Central memory CD4-positive, alpha-beta T cell (primary cell): ENCODE measurements at regions not wholly inside any gene's neighbourhood (a gene's known extent, or its start where the extent isn't known, plus 50 kb on each side); places are given as distances from the start of the nearest gene placed in this dataset.
"Not testable (repeated sequence)": the region's sequence is repeated elsewhere in the genome, so short reads cannot be mapped to it uniquely, and the experiment has no call there.

Experiments
- DNase-seq: peaks from one replicate; pipeline ENCODE4 v3.0.0; 2022

DNA sequence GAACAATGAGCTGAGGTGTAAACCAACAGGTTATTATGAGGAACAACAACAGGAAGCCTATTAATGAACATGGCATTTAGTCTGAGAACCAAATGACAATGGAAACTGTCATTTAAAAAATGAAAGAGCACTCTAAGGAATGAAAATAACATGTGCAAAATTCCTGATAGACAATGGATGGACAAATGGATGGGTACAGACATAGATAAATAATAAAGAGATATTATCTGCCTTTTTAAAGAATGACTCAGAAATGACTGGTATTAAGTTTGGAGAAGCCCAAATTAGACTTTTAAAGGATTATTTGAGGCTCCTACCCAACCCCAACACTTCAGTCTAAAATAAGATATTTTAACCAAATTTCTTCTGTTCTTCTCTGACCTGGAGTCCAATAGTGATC is 650.5 kb upstream of the ZNF385D start:
- no peak for DNase-seq

DNA sequence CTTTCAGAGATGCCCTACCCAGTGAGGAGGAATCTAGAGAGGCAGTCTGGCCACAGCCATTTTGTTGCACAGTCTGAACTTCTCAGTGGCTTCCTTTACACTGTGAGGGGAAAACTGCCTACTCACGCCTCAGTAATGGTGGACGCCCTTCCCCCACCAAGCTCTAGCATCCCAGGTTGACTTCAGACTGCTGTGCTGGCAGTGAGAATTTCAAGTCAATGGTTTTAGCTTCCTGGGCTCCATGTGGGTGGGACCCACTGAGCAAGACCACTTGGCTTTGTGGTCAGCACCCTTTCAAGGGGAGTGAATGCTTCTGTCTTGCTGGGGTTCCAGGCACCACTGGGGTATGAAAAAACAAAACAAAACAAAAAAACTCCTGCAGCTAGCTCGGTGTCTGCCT is 663.2 kb upstream of the ZNF385D start:
- no peak for DNase-seq

DNA sequence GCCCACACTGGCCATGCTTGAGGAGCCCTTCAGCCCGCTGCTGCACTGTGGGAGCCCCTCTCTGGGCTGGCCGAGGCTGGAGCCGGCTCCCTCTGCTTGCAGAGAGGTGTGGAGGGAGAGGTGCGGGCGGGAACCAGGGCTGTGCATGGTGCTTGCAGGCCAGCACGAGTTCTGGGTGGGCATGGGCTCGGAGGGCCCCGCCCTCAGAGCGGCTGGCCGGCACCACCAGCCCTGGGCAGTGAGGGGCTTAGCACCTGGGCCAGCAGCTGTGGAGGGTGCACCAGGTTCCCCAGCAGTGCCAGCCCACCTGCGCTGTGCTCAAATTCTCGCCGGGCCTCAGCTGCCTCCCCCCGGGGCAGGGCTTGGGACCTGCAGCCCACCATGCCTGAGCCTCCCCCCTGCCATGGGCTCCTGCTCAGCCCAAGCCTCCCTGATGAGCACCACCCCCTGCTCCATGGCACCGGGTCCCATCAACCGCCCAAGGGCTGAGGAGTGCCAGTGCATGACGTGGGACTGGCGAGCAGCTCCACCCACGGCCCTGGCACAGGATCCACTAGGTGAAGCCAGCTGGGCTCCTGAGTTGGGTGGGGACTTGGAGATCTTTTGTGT is 665.9 kb upstream of the ZNF385D start:
- DNase-seq = not testable (repeated sequence)

DNA sequence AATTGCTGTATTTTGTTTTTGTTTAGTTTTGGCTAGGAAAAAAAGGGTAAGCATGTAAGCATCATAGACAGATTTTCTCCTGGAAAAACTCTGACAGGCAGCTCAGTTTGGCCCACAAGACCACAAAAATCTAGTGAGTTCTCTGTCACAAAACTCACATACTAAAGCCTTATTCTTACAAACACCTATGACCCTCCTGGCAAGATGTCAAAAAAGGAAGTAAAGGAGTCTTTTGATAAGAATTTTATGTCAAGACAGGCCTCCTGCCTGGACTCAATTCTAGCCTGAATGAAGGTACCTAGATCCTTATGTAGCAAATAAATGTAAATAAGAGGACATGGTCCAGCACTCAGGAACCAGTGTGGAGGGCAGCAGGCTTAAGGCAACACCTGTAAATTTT is 668.3 kb upstream of the ZNF385D start:
- DNase-seq = no peak

DNA sequence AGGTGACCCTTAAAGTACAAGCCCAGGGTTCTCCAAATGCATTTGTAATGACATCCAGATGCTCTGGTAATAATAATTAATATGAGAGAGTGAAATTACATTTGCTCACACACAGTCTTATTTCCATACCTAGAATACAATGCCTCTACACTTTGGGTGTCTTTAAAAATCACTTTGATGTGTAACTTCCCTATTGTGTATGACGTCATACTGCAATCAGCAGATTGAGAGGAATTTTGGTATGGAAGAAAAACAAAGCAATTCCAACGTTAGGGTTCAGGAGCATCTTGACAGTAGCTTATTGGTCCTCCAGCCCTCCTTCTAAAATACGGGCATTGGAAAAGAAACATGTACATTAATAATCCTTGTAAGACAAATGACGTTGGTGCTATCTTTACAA is 670.6 kb upstream of the ZNF385D start:
- DNase-seq = no peak

DNA sequence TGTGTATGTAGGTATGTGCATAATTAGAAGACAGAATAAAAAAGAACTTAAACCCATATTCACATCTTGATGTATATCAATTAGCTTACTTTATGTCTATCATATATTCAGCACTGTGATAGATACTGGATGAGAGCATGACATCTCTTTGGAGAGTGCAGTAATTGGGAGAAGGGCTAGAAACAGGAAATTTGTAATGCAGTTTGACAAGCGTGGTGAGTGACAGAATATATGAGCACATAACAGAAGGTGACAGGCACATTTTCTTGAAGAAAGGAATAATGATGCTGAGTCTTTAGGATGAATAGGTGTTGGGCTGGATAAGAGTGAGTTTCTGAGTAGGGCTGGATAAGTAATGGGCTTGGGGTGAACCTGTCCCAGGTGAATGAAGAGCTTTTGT is 680.3 kb upstream of the ZNF385D start:
- no peak for DNase-seq

DNA sequence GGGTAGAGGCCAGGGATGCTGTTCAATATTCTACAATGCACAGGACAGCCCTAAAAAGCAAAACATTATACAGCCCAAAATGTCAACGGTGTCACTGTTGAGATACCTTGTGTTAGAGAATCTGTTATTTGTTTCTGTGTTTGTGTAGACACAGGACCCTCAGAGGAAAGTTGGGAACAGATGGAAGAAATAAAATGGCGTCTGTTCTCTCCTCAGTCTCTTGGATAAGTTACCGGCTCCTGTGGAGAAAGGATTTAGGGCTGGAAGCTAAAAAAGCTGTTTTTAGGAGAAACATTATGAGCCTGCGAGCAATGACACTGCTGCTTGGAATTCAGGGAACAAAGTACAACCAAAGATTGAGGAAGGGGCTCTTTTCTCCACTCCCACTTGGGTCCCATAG is 688.6 kb upstream of the ZNF385D start:
- DNase-seq = no peak

DNA sequence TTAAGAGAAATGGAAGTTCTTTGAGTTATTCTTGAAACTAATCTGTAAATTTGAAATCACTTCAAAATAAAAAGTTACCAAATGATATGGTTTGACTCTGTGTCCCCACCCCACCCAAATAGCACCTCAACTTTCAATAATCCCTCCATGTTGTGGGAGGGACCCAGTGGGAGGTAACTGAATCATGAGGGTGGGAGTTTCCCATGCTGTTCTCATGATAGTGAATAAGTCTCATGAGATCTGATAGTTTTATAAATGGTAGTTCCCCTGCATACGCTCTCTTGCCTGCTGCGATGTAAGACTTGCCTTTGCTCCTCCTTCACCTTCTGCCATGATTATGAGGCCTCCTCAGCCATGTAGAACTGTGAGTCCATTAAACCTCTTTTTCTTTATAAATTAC is 690.7 kb upstream of the ZNF385D start:
- no peak for DNase-seq

DNA sequence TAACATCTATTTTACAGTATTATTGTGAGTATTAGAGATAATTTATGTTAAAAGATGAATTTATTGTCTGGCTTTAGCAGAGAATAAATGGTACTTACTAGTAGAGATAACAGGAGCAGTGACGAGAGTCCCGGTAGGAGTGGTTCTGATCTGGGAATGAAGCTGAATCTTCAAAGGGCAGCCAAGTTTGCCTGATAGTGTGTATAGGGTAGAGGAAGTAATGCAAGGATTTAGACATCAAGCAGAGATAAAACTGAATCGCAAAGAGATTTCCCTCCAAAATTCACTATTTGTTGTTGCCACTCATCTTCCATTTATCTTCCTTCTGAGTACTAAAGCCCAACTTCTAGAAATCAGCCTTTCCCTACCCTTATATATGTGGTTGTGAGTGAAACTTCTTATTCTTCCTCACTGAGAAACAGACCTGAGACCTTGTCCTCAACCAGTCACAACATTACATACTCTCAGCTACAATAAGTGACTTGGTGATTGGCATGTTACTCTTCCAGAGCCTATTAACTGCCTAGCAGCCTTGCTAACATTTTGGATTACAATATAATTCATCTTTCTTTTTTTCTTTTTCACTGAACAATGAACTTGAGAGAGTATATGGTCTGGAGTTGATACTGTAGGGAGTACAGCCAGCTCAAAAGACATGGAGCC is 692.7 kb upstream of the ZNF385D start:
- no peak for DNase-seq

DNA sequence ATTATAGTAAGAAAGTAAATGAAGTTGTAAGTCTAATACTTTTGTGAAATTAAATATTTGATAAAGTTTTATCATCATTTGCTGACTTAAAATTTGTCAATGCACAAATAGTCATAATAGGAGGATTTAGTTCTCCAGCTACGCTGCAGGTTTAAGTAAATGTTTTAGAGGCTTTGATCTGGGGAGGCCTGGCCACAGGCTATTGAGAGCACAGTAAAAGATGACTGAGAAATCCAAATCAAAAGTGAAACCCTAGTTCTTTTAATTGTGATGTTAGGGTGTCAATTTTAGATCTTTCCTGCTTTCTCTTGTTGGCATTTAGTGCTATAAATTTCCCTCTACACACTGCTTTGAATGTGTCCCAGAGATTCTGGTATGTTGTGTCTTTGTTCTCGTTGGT is 694.3 kb upstream of the ZNF385D start:
- DNase-seq = not testable (repeated sequence)

DNA sequence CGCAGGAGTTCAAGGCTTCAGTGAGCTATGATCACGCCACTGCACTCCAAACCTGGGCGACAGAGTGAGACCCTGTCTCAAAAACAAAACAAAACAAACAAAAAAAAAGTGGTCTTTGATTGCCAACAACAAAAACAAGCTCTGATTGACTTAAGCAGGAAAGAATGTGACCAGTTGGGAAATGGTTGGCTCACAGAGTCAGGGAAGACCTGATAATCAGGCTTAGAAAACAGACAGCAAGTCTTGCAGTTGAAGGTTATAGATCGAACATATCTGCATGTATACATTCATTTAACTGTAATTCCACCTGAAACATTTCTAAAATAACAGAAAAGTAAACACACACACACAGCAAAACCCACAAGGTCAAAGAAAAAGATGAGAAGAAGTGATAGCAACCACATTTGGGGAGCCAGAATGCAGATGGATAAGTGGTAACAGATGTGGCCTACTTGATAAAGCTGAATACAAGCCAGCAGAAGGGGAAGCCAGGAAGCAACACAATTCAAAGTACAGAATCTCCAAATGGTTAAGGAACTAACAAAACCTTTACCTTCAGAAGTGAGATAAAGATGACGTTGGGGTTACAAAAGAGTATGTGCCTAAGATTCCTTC is 699.9 kb upstream of the ZNF385D start:
- DNase-seq = no peak

DNA sequence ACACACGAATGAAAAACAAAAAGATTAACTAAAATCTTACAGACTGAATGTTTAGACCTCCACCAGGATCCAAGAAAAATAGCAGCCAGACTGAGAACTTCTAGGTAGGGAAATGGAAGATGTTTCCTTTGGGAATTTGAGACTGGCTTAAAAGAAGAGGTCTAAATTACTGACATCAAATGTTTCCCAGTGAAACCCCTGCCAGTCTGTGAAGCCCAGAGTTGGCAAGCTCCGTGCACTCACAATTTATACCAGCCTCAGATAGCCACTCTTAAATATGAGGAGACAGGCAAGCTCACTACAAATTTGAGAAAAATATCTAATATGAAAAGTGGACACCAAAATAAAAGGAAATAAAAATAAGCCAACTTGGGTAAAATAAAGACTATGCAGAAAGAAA is 700.5 kb upstream of the ZNF385D start:
- DNase-seq = no peak

DNA sequence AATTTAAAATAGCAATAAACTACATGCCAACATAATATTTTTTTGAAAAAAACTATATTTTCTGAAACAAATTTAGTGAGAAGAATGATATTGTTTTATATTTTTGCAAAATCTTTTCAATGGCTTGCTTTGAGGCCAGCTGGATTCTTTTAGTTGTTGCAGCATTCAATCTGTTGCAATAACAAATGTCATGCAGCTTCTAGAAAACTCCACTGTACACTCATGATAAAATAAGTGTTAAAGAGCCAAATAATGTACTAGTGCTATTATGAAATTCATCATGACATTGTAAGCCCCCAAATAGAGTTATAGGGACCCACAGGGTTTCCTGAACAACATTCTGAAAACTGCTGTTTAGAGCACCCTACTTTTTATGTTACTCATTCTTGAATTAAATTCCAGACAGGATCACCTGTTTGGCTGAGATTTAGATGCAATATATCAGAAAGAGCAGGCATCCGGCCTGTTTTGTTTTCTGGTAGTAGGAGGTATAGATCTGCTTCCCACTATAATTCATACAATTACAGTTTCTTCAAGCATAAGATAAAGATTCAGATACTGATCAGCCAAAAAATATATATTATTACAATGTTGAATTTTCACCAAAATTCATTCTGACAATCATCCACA is 703.0 kb upstream of the ZNF385D start:
- no peak for DNase-seq

DNA sequence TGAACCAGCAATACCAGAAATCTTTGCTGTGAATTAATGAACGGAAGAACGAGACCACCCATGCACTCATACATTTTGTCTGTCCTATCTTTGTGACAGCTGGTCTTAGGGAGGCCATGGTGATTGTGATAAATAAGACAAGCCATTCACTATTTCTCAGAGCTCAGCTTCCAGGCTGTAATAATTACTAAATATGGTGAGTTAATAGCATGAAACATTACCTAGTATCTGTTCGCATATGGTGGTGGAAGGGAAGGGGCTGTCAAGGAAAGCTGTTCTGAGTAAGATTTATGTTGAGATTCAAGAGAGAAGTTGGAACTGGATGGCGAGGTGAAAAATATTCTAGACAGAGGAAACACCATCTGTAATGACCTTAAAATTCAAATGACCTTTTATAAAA is 719.0 kb upstream of the ZNF385D start:
- no peak for DNase-seq

DNA sequence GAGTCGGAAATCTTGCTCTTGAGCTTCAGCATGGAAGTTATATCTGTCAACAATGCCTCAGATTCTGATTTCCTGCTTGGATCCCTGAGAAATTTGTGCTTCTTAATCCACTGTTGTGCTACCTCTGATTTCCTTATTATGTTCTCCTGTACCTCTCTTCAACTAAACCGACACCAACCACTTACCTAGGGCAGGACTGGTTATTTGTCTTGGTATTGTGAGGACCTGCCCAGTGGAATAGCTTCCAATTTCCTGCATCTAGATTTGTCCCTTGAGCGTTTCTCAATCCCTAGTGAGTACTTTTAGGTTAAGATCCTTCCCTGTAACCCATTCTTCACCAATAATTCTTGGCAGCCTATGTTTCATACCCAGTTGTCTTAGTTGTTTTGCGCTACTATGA is 720.5 kb upstream of the ZNF385D start:
- no peak for DNase-seq

DNA sequence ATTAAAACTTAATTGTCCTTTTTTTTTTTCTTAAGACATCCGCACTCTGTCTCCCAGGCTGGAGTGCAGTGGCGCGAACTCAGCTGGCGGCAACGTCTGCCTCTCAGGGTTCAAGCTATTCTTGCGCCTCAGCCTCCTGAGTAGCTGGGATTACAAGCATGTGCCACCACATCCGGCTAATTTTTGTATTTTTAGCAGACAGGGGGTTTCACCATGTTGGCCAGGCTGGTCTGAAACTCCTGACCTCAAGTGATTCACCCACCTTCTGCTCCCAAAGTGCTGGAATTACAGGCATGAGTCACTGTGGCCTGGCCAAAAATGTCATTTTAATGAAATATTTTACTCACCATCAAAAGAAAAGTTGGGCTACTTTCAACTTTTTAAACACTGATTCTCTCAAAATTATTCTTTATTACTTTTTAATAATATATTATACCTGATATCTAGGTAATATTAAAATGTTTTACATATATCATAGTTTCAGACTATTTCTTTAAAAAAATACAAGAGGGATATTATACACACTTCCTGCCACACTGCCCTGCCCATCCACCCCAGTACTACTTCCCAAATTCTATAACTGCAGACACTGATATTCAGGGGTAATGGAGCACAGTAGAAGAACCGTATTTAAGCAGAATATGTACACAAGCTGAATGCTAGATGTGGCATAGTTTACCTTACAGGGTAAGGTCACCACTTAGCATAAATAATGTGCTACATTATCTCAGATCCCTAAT is 723.9 kb upstream of the ZNF385D start:
- DNase-seq = no peak

DNA sequence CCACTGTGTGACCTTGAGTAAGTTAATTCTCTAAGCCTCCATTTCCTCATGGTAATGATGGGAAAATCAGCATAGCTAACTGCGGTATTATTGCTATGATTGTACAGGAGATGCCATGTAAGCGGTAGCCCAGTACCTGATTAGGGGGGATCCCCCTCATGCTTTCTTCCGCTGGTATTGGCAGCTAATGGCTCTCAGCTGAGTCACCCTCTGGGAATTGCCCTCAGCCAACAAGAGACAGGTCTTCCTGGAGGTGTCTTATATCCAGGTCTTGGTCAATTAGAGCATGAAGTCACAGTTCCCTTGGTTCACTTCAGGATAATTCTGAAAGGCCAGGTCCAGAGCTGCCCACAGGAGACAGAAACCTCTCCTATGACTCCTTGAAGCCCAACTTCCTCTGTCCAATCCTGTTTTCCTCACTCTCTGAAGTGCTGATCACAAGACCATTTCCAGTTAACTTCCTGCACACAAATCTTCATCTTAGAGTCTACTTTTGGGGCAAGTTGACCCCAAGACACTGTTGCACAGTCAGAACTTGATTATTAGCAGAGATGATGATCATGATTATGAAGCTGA is 724.7 kb upstream of the ZNF385D start:
- DNase-seq = no peak

DNA sequence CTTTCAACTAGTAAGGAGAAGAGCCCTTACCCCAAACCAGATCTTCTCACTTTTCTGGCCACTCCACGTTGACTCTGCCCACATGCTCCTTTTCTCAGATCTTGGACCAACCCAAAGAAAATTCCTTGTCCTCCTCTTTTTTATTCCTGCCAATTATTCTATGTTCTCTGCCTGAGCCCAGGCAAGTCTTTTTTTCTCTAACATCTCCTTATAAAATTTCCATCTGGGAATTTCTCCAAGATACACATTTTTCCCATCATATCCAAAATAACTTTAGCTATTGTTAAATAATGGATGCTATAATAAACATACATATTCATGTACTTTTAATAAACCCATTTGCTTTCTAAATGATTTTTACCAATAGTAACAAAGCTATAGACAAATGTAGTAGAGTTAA is 726.0 kb upstream of the ZNF385D start:
- DNase-seq = no peak

DNA sequence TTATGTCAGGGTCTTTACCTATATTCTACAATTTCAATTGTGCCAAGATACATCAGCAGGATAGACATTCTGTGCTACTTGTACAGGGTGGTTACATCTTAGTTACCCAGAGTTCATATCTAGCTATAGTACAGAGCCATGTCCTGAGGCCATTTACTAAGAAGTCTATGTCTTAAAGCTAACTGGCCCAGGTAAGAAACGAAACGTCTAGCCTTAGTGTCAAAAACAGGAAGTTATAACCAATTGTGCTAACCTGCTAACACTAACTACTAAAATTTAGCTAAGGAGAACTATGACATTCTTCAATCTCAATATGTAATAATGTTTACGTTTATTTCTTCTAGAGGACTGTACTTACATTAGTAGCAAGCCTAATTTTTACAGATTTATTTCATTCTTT is 717.2 kb upstream of the UBE2E2 start:
- DNase-seq = no peak

DNA sequence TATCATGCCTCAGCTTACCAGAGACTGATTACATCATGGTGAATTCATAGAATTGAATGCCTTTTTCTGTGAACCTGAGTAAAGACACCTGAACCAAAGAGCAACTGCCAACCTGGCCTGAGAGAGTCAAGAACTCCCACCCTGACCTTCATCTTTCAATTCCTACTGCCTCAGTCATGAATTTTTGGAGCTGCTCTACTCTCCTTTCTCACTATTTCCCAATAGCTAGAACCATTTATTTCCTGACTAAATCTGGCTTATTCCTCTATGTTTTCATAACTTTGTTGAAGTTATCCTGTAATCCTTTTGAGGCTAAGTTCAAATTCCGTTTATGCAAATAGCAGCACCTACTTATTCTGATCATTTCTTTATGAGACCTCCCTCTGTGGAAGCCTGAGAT is 712.4 kb upstream of the UBE2E2 start:
- no peak for DNase-seq

DNA sequence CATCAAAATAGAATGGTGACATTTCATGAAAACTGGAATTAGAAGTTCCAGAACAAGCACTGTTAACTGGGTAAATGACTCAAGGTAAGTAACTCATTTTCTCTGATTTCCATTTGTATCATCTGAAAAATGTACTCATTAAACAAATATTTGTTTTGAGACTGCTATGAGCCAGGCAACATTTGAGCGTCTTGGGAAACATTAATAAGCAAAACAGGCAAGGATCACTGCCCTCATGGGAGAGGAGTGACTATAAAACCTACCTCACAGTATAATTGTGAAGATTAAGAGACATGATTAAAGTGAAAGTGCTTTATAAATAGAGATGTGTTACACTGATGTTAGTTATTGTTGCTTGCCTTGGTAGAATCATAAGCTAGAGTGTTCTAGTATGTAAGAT is 711.8 kb upstream of the UBE2E2 start:
- no peak for DNase-seq

DNA sequence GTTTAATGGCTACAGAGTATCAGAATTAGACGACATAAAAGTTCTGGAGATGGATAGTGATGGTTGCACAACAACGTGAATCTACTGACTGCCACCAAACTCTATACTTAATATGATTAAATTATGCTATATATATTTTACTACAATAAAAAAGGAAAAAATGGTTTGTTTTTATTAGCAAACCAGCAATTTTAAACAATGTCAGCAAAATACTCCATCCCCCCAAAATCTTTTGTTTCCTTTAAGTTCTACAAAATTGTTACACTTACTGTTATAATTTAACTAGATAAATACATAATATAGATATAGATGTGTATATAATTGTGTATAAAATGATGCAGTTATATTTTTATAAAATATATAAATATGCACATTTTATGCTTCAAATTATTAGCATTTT is 710.8 kb upstream of the UBE2E2 start:
- no peak for DNase-seq

DNA sequence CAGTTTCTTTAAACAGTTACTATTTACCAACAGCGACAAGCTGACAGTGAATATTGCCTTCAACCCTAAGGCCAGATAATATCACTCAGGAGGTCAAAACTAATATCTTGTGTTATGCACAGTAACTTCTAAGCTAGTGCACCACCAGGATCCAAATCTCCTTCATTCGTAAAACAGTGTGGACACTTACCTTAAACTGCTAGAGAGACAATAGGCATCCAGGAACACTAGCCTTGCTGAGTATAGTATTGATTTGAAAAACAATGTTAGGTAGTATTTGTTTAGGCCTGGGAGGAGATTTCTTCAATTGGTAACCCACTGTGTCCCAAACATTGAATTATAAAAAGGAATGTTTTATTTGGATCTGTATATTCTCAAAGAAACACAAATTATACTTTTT is 707.9 kb upstream of the UBE2E2 start:
- no peak for DNase-seq
